Progenitor cell of endocrine pancreas (in vitro differentiated cells): ENCODE measurements at regions not wholly inside any gene's neighbourhood (a gene's known extent, or its start where the extent isn't known, plus 50 kb on each side); places are given as distances from the start of the nearest gene placed in this dataset.
"Not testable (repeated sequence)": the region's sequence is repeated elsewhere in the genome, so short reads cannot be mapped to it uniquely, and the experiment has no call there.

Experiments
- DNase-seq: peaks from one replicate; pipeline ENCODE4 v3.0.0; 2021; ENCODE audit warnings: low spot score; ENCODE audit not compliant: unreplicated experiment
- H3K27ac Mint-ChIP-seq: 2 replicates; pipeline ENCODE4 v1.8.0; 2021; ENCODE audit warnings: mild to moderate bottlenecking, moderate library complexity, mixed read lengths
- H3K27me3 Mint-ChIP-seq: 2 replicates; pipeline ENCODE4 v1.8.0; 2021; ENCODE audit warnings: mixed read lengths
- H3K36me3 Mint-ChIP-seq: 2 replicates; pipeline ENCODE4 v1.8.0; 2022; ENCODE audit warnings: mixed read lengths; ENCODE audit not compliant: insufficient read depth
- H3K4me1 Mint-ChIP-seq: 2 replicates; pipeline ENCODE4 v1.8.0; 2021; ENCODE audit warnings: low read depth, mixed read lengths
- H3K4me3 Mint-ChIP-seq: 2 replicates; pipeline ENCODE4 v1.8.0; 2021; ENCODE audit warnings: low read depth, mild to moderate bottlenecking, moderate library complexity, mixed read lengths
- H3K9me3 Mint-ChIP-seq: 2 replicates; pipeline ENCODE4 v1.8.0; 2021; ENCODE audit warnings: low read depth, mixed read lengths
- TF ChIP-seq, protein P1 (sequence below): fragments of 200-600 bp; sonication (generic); IDR thresholded peaks from one replicate; pipeline ENCODE4 v1.5.0; 2021; ENCODE audit warnings: antibody characterized with exemption, mild to moderate bottlenecking; ENCODE audit not compliant: unreplicated experiment

DNA sequence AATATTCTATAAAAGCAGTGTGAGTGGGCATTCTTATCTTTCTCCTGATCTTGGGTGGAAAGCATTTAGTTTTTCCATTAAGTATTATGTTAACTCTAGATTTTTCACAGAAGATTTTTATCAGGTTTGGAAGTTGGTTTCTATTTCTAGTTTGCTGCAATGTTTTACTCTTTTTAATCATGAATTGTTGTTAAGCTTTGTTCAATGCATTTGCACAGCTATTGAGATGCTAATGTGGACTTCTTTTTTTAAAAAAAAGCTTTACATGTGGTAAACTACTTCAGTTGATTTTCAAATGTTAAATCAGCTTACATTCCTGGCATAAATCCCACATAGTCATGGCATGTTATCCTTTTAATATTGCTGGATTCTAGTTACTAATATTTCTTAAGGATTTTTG, 363.6 kb upstream of the NRP1 start:
- Mint-ChIP-seq H3K27me3 (no peaks in the 10 kb centered on the region), H3K9me3 (peaks cover 13% of the 10 kb centered on the region), H3K4me1 (peaks cover 3% of the 10 kb centered on the region), H3K36me3 (peaks cover 4% of the 10 kb centered on the region), H3K27ac (no peak overlapping the region), H3K4me3 (no peak overlapping the region)
- DNase-seq: no peak
- TF ChIP-seq, protein P1, sequence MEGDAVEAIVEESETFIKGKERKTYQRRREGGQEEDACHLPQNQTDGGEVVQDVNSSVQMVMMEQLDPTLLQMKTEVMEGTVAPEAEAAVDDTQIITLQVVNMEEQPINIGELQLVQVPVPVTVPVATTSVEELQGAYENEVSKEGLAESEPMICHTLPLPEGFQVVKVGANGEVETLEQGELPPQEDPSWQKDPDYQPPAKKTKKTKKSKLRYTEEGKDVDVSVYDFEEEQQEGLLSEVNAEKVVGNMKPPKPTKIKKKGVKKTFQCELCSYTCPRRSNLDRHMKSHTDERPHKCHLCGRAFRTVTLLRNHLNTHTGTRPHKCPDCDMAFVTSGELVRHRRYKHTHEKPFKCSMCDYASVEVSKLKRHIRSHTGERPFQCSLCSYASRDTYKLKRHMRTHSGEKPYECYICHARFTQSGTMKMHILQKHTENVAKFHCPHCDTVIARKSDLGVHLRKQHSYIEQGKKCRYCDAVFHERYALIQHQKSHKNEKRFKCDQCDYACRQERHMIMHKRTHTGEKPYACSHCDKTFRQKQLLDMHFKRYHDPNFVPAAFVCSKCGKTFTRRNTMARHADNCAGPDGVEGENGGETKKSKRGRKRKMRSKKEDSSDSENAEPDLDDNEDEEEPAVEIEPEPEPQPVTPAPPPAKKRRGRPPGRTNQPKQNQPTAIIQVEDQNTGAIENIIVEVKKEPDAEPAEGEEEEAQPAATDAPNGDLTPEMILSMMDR: no peak

DNA sequence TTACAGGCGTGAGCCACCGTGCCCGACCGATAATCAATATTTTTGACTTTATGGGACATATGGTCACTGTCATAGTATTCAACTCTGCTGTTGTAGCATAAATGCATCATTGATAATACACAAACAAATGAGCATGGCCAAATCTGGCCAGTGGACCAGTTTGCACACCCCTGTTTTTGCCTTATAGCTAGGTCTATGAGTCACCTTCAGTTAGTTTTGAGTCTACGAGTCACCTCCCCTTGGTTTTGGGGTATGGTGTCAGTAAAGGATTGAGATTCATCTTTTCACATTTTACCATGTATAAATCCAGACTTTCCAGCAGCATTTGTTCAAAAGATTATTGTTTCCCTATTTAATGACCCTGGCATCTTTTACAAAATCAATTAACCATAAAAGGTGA, 362.5 kb upstream of the NRP1 start:
- Mint-ChIP-seq H3K27ac (no peak overlapping the region), H3K36me3 (peaks cover 5% of the 10 kb centered on the region), H3K4me3 (no peak overlapping the region), H3K27me3 (no peaks in the 10 kb centered on the region), H3K4me1 (peaks cover 3% of the 10 kb centered on the region), H3K9me3 (peaks cover 20% of the 10 kb centered on the region)
- DNase-seq: no peak
- TF ChIP-seq, protein P1: no peak

DNA sequence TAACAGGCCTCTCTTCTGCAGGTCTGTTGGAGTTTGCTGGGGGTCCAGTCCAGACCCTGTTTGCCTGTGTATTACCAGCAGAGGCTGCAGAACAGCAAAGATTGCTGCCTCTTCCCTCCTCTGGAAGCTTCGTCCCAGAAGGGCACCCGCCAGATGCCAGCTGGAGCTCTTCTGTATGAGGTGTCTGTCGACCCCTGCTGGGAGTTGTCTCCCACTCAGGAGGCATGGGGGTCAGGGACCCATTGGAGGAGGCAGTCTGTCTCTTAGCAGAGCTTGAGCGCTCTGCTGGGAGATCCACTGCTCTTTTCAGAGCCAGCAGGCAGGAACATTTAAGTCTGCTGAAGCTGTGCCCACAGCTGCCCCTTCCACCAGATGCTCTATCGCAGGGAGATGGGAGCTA, 361.1 kb upstream of the NRP1 start:
- Mint-ChIP-seq H3K36me3 (peaks cover 5% of the 10 kb centered on the region), H3K9me3 (peaks cover 28% of the 10 kb centered on the region), H3K27me3 (no peaks in the 10 kb centered on the region), H3K4me3 (no peak overlapping the region), H3K27ac (no peak overlapping the region), H3K4me1 (peaks cover 3% of the 10 kb centered on the region)
- DNase-seq: no peak
- TF ChIP-seq, protein P1: no peak

DNA sequence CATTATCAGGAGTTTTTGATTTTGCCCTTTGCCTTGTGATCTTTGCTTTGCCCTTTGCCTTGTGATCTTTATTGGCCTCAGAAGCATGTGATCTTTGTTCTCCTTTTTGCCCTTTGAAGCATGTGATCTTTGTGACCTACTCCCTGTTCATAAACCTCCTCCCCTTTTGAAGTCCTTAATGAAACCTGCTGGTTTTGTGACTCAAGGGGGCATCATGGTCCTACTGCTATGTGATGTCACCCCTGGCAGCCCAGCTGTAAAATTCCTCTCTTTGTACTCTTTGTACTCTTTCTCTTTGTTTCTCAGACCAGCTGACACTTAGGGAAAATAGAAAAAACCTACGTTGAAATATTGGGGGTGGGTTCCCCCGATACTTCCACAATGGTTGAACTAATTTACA, 356.1 kb upstream of the NRP1 start:
- not testable (repeated sequence) for DNase-seq, H3K27me3 Mint-ChIP-seq, H3K4me1 Mint-ChIP-seq, H3K4me3 Mint-ChIP-seq, H3K36me3 Mint-ChIP-seq, H3K27ac Mint-ChIP-seq
- H3K9me3 Mint-ChIP-seq: peaks cover 43% of the 10 kb centered on the region

DNA sequence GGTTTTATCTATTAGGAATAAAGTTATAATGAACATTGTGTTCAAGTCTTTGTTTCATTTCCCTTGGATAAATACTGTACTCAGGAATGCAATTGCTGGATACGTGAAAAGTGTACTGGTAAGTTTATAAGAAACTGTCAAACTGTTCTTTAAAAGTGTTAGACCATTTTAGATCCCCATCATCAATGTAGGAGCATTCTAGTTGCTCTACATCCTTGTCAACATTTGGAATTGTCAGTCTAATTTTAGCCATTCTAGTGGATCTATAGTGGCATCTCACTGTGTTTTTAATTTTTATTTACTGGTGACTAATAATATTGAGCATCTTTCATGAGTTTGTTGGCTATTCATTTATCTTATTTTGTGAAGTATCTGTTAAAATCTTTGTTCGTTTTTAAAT, 354.0 kb upstream of the NRP1 start:
- Mint-ChIP-seq H3K27me3 (no peaks in the 10 kb centered on the region), H3K9me3 (peaks cover 34% of the 10 kb centered on the region), H3K36me3 (peaks cover 5% of the 10 kb centered on the region), H3K27ac (no peak overlapping the region), H3K4me1 (no peaks in the 10 kb centered on the region), H3K4me3 (no peak overlapping the region)
- DNase-seq: no peak
- TF ChIP-seq, protein P1: no peak

DNA sequence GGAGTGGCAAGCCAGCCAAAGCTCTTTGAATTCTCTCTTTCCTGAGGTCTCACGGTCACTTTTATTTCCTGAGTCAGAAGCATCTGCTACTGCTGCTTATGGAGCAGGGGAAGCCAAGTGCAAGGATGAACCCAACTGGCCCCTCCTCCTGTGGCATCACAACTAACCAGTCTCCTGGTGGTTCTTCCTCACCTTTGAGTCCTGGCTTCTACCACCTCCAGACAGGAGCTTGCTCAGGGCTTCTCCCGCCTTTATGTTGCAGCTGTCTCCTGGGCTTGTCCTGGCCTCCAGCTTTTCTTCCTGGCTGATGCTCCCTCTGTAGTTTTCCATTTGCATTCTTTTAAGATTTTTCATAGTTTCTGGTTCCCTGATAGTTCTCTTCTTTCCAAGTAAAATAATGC, 349.7 kb upstream of the NRP1 start:
- H3K4me3 Mint-ChIP-seq: no peak overlapping the region
- no peaks in the 10 kb centered on the region for H3K27me3 Mint-ChIP-seq
- peaks cover 5% of the 10 kb centered on the region for H3K4me1 Mint-ChIP-seq
- DNase-seq: no peak
- H3K36me3 Mint-ChIP-seq: no peaks in the 10 kb centered on the region
- TF ChIP-seq, protein P1: no peak
- H3K27ac Mint-ChIP-seq: no peak overlapping the region
- peaks cover 7% of the 10 kb centered on the region for H3K9me3 Mint-ChIP-seq
